Kidney (tissue), 13 donors: ENCODE measurements at regions not wholly inside any gene's neighbourhood (a gene's known extent, or its start where the extent isn't known, plus 50 kb on each side); places are given as distances from the start of the nearest gene placed in this dataset.

Experiments used
- DNase-seq, 5 donors: peaks; one replicate each; pipeline ENCODE4 v3.0.0-alpha.2; 2013 to 2020
- FAIRE-seq: peaks from 2 replicates; lab custom pipeline; 2012; peaks lifted over from hg19 to GRCh38; lab: Jason Lieb, UNC
- H3K27ac ChIP-seq, 2 donors: one replicate each; pipeline ENCODE4 v1.7.0; 2013; ENCODE audit warnings: low read depth in 2 of 2, low read length in 2 of 2, inconsistent platforms in 1 of 2
- H3K27me3 ChIP-seq: one replicate; pipeline ENCODE4 v1.7.1; 2013; ENCODE audit warnings: low read length, inconsistent platforms; ENCODE audit not compliant: control insufficient read depth, insufficient read depth
- H3K36me3 ChIP-seq, 3 donors: one replicate each; pipeline versions ENCODE4 v1.7.0 to v1.7.1; 2013; ENCODE audit warnings: low read length in 3 of 3, control low read depth in 1 of 3, inconsistent platforms in 1 of 3; ENCODE audit not compliant: insufficient read depth in 3 of 3, control insufficient read depth in 2 of 3
- H3K4me1 ChIP-seq, 3 donors: one replicate each; pipeline versions ENCODE4 v1.7.0 to v1.7.1; 2013; ENCODE audit warnings: low read length in 3 of 3, inconsistent platforms in 1 of 3, low read depth in 1 of 3; ENCODE audit not compliant: control insufficient read depth in 2 of 3, insufficient read depth in 2 of 3
- H3K4me3 ChIP-seq, 3 donors: one replicate each; pipeline versions ENCODE4 v1.7.0 to v1.8.1; 2013; ENCODE audit warnings: low read length in 3 of 3, control low read depth in 1 of 3, inconsistent platforms in 1 of 3
- H3K9ac ChIP-seq, 3 donors: one replicate each; pipeline versions ENCODE4 v1.7.0 to v1.7.1; 2013; ENCODE audit warnings: low read length in 3 of 3, control low read depth in 1 of 3, inconsistent platforms in 1 of 3
- H3K9me3 ChIP-seq, 3 donors: one replicate each; pipeline versions ENCODE4 v1.7.0 to v1.7.1; 2013; ENCODE audit warnings: low read length in 3 of 3, control low read depth in 1 of 3, inconsistent platforms in 1 of 3; ENCODE audit not compliant: control insufficient read depth in 2 of 3, insufficient read depth in 1 of 3
- CTCF ChIP-seq: IDR thresholded peaks from 3 replicates; pipeline ENCODE4 v1.5.1; 2012; ENCODE audit warnings: mild to moderate bottlenecking, moderate library complexity, borderline replicate concordance; ENCODE audit not compliant: insufficient read depth; ENCODE audit errors: extremely low read depth
- intact Hi-C: fragments of 100-400 bp; cut with DNase I; formaldehyde crosslinking; loops from one replicate; pipeline ENCODE4 v1.11.1; 2022
- donor health status: control.
- donor health status: control.
- donor health status: control.
- donor health status: control.
- donor health status: control.
- donor health status: DM: yes; HTN: yes; CAD: no.
- donor health status: Normal renal cell carcinoma (clear cell type).

- Histone ChIP-seq H3K4me1 (no peaks in the 10 kb centered on the region), H3K27ac (no peak overlapping the region), H3K27me3 (no peaks in the 10 kb centered on the region), H3K9me3 (no peaks in the 10 kb centered on the region), H3K9ac (no peak overlapping the region), H3K36me3 (no peaks in the 10 kb centered on the region), H3K4me3 (no peak overlapping the region)
- DNase-seq (peak in 2 of 5 donors; percentile 7 to 14), FAIRE-seq (no peak)
- intact Hi-C loops = no loop called here
- TF ChIP-seq CTCF = no peak
These were observed 440.8 kb upstream of the RASGEF1B start for GRCh38 chr4:81912376-81913030.

- Histone ChIP-seq H3K9me3 (no peaks in the 10 kb centered on the region), H3K9ac (no peak overlapping the region), H3K27ac (no peak overlapping the region), H3K4me3 (no peak overlapping the region), H3K36me3 (no peaks in the 10 kb centered on the region), H3K27me3 (no peaks in the 10 kb centered on the region), H3K4me1 (peaks cover 0 to 16% (median 0%) of the 10 kb centered on the region in 3 donors)
- no peak for FAIRE-seq
- TF ChIP-seq CTCF = no peak
- DNase-seq = no peak
- intact Hi-C loops = no loop called here
These were observed 435.2 kb upstream of the RASGEF1B start for GRCh38 chr4:81906905-81907304.

- H3K27ac ChIP-seq = peak overlapping the region; percentile 75 to 88
- FAIRE-seq = peak; percentile 88
- no peaks in the 10 kb centered on the region for H3K9me3 ChIP-seq
- TF ChIP-seq CTCF = no peak
- DNase-seq = peak in 3 of 5 donors; percentile 21 to 74 (median 62)
- intact Hi-C loops = no loop called here
- H3K36me3 ChIP-seq = no peaks in the 10 kb centered on the region
- peaks cover 0 to 16% (median 0%) of the 10 kb centered on the region in 3 donors for H3K4me1 ChIP-seq
- peak overlapping the region in 1 of 3 donors; percentile 43 for H3K9ac ChIP-seq
- H3K4me3 ChIP-seq = no peak overlapping the region
- no peaks in the 10 kb centered on the region for H3K27me3 ChIP-seq
These were observed 434.3 kb upstream of the RASGEF1B start for GRCh38 chr4:81905971-81906370.
